22Rv1 (cell line): ENCODE measurements at regions not wholly inside any gene's neighbourhood (a gene's known extent, or its start where the extent isn't known, plus 50 kb on each side); places are given as distances from the start of the nearest gene placed in this dataset.

Source experiments
- ZFX ChIP-seq: fragments of 450-650 bp; IDR thresholded peaks from 2 replicates; pipeline ENCODE4 v1.6.1; 2017; ENCODE audit warnings: antibody characterized with exemption, borderline replicate concordance
- TF ChIP-seq, protein P1 (sequence below): fragments of 450-650 bp; IDR thresholded peaks from 2 replicates; pipeline ENCODE4 v1.5.1; 2017; ENCODE audit warnings: mild to moderate bottlenecking

DNA sequence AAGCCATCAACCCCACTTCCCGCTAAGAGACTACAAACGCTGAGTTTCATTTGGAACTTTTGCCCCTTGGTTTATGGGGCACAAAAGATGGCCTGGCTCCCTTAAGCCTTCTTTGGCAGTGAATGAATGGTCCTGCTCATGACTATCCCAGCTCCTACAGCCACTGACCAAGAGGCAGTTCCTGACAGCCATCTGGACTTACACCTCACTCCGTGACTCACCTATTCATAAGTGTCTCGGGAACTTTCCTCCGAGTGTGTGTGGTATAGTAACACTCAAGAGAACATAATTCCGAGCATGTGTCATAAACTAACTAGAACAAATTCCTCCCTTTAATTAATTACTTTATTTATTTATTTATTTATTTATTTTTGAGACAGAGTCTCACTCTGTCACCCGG lies 51.9 kb upstream of the NUDT4 start:
- TF ChIP-seq, protein P1, sequence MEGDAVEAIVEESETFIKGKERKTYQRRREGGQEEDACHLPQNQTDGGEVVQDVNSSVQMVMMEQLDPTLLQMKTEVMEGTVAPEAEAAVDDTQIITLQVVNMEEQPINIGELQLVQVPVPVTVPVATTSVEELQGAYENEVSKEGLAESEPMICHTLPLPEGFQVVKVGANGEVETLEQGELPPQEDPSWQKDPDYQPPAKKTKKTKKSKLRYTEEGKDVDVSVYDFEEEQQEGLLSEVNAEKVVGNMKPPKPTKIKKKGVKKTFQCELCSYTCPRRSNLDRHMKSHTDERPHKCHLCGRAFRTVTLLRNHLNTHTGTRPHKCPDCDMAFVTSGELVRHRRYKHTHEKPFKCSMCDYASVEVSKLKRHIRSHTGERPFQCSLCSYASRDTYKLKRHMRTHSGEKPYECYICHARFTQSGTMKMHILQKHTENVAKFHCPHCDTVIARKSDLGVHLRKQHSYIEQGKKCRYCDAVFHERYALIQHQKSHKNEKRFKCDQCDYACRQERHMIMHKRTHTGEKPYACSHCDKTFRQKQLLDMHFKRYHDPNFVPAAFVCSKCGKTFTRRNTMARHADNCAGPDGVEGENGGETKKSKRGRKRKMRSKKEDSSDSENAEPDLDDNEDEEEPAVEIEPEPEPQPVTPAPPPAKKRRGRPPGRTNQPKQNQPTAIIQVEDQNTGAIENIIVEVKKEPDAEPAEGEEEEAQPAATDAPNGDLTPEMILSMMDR = no peak
- no peak for TF ChIP-seq ZFX
